A673 (cell line): ENCODE measurements at regions not wholly inside any gene's neighbourhood (a gene's known extent, or its start where the extent isn't known, plus 50 kb on each side); places are given as distances from the start of the nearest gene placed in this dataset.

Experiments used
- BruUV-seq: library from RNA; stranded (reverse); fragments of 400-500 nt; replicated peaks from 2 replicates; lab custom pipeline; 2021; lab: Mats Ljungman, UMichigan
- CTCF ChIA-PET: fragments of 300-600 bp; sonication (Branson Sonifier 250); formaldehyde crosslinking; loops from one replicate; lab custom pipeline; 2022; ENCODE audit warnings: antibody characterized with exemption; lab: Charles Lee
- POLR2A ChIA-PET: fragments of 300-600 bp; sonication (Branson Sonifier 250); formaldehyde crosslinking; loops from one replicate; lab custom pipeline; 2022; ENCODE audit warnings: antibody characterized with exemption; ENCODE audit not compliant: low non-redundant PET; lab: Charles Lee
- DNase-seq: peaks from one replicate; pipeline ENCODE4 v3.0.0-alpha.2; 2015; ENCODE audit warnings: low spot score
- H3K27ac ChIP-seq: fragments of 200-600 bp; sonication (generic); 2 replicates; pipeline ENCODE4 v1.5.1; 2016; ENCODE audit warnings: mixed run types, low read depth, mild to moderate bottlenecking, mixed read lengths, antibody characterized with exemption, low read length; ENCODE audit not compliant: poor library complexity, severe bottlenecking
- H3K27me3 ChIP-seq: fragments of 200-600 bp; sonication (generic); replicated peaks from 2 replicates; pipeline ENCODE4 v1.6.1; 2017; ENCODE audit warnings: mixed run types, low read depth, mild to moderate bottlenecking, mixed read lengths, antibody characterized with exemption, low read length; ENCODE audit not compliant: insufficient read depth, poor library complexity
- H3K36me3 ChIP-seq: fragments of 200-600 bp; sonication (generic); 2 replicates; pipeline ENCODE4 v1.6.1; 2016; ENCODE audit warnings: mixed run types, mild to moderate bottlenecking, mixed read lengths, antibody characterized with exemption, low read length; ENCODE audit not compliant: insufficient read depth, poor library complexity, severe bottlenecking
- H3K4me1 ChIP-seq: fragments of 200-600 bp; sonication (generic); 2 replicates; pipeline ENCODE4 v1.6.1; 2017; ENCODE audit warnings: mixed run types, mild to moderate bottlenecking, mixed read lengths, antibody characterized with exemption, low read length; ENCODE audit not compliant: insufficient read depth, poor library complexity, severe bottlenecking
- H3K4me3 ChIP-seq: fragments of 200-600 bp; sonication (generic); 2 replicates; pipeline ENCODE4 v1.5.1; 2016; ENCODE audit warnings: low read depth, mixed run types, mild to moderate bottlenecking, mixed read lengths, low read length; ENCODE audit not compliant: poor library complexity, severe bottlenecking
- H3K9me3 ChIP-seq: fragments of 200-600 bp; sonication (generic); 2 replicates; pipeline ENCODE4 v1.6.1; 2016; ENCODE audit warnings: mixed run types, low read depth, mild to moderate bottlenecking, mixed read lengths, antibody characterized with exemption, low read length; ENCODE audit not compliant: poor library complexity, severe bottlenecking
- EZH2 ChIP-seq: fragments of 200-600 bp; sonication (generic); IDR thresholded peaks from 2 replicates; pipeline ENCODE4 v1.6.1; 2017; ENCODE audit warnings: borderline replicate concordance, low read depth, mild to moderate bottlenecking, mixed read lengths, antibody characterized with exemption, low read length; ENCODE audit not compliant: poor library complexity, severe bottlenecking
- intact Hi-C: fragments of 100-400 bp; cut with micrococcal nuclease; formaldehyde crosslinking; loops from one replicate; pipeline ENCODE4 v1.10.0; 2022; ENCODE audit not compliant: unreplicated experiment
- TF ChIP-seq, protein P1 (sequence below): fragments of 300-800, 200-600 bp; sonication (generic); conservative IDR thresholded peaks from 2 replicates; pipeline ENCODE4 v1.5.1; 2017; ENCODE audit warnings: low read depth, mild to moderate bottlenecking, antibody characterized with exemption, low read length, moderate library complexity, mixed read lengths

DNA sequence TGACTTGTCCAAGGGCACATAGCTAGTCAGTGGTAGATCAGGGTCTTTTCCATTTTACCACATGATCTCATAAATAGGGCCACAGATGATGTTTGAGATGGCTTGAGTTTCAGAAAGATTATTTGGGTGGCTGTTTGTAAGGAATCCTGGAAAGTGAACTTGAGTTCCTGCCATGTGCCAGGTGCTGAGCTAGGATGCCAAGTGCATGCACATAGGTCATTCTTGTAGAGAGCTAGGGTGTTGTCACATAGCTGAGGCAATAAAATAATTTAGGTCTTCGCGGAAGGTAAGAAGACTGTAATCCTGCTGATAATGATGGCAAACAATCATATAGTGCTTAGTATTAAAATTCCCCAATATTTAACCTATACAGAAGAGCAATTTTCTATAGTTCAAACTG is 1162.6 kb upstream of the TENM4 start:
- intact Hi-C loops, result no loop called here
- ChIA-PET POLR2A (no interaction called here), CTCF (no interaction called here)
- Histone ChIP-seq H3K27ac (no peak overlapping the region), H3K4me3 (no peak overlapping the region), H3K36me3 (no peaks in the 10 kb centered on the region), H3K27me3 (no peaks in the 10 kb centered on the region), H3K4me1 (no peaks in the 10 kb centered on the region), H3K9me3 (no peaks in the 10 kb centered on the region)
- DNase-seq, result no peak
- TF ChIP-seq, protein P1, sequence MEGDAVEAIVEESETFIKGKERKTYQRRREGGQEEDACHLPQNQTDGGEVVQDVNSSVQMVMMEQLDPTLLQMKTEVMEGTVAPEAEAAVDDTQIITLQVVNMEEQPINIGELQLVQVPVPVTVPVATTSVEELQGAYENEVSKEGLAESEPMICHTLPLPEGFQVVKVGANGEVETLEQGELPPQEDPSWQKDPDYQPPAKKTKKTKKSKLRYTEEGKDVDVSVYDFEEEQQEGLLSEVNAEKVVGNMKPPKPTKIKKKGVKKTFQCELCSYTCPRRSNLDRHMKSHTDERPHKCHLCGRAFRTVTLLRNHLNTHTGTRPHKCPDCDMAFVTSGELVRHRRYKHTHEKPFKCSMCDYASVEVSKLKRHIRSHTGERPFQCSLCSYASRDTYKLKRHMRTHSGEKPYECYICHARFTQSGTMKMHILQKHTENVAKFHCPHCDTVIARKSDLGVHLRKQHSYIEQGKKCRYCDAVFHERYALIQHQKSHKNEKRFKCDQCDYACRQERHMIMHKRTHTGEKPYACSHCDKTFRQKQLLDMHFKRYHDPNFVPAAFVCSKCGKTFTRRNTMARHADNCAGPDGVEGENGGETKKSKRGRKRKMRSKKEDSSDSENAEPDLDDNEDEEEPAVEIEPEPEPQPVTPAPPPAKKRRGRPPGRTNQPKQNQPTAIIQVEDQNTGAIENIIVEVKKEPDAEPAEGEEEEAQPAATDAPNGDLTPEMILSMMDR, result no peak
- no peak for TF ChIP-seq EZH2
- BruUV-seq, result no TSS peak

- H3K4me1 ChIP-seq, result peaks cover 8% of the 10 kb centered on the region
- H3K9me3 ChIP-seq, result no peaks in the 10 kb centered on the region
- TF ChIP-seq EZH2, result no peak
- TF ChIP-seq, protein P1, result no peak
- H3K4me3 ChIP-seq, result no peak overlapping the region
- no peaks in the 10 kb centered on the region for H3K27me3 ChIP-seq
- no peaks in the 10 kb centered on the region for H3K36me3 ChIP-seq
- intact Hi-C loops, result no loop called here
- DNase-seq, result no peak
- BruUV-seq, result no TSS peak
- no peak overlapping the region for H3K27ac ChIP-seq
- POLR2A ChIA-PET, result no interaction called here
- CTCF ChIA-PET, result no interaction called here
These were observed 1158.1 kb upstream of the TENM4 start for GRCh38 chr11:80598905-80599304.

- Histone ChIP-seq H3K4me3 (no peak overlapping the region), H3K27me3 (no peaks in the 10 kb centered on the region), H3K9me3 (no peaks in the 10 kb centered on the region), H3K4me1 (peaks cover 17% of the 10 kb centered on the region), H3K36me3 (no peaks in the 10 kb centered on the region), H3K27ac (no peak overlapping the region)
- POLR2A ChIA-PET, result no interaction called here
- TF ChIP-seq, protein P1, result no peak
- no peak for TF ChIP-seq EZH2
- CTCF ChIA-PET, result no interaction called here
- BruUV-seq, result no TSS peak
- intact Hi-C loops, result no loop called here
- no peak for DNase-seq
These were observed 1155.5 kb upstream of the TENM4 start for GRCh38 chr11:80596291-80596810.
